HG02938 (cell line): ENCODE measurements at regions not wholly inside any gene's neighbourhood (a gene's known extent, or its start where the extent isn't known, plus 50 kb on each side); places are given as distances from the start of the nearest gene placed in this dataset.
"Not testable (repeated sequence)": the region's sequence is repeated elsewhere in the genome, so short reads cannot be mapped to it uniquely, and the experiment has no call there.

Experiments used
- ATAC-seq: cut with Tn5 transposase; IDR thresholded peaks from one replicate; pipeline ENCODE4 v1.9.1; 2021; ENCODE audit warnings: mild to moderate bottlenecking, moderate library complexity; ENCODE audit not compliant: unreplicated experiment

DNA sequence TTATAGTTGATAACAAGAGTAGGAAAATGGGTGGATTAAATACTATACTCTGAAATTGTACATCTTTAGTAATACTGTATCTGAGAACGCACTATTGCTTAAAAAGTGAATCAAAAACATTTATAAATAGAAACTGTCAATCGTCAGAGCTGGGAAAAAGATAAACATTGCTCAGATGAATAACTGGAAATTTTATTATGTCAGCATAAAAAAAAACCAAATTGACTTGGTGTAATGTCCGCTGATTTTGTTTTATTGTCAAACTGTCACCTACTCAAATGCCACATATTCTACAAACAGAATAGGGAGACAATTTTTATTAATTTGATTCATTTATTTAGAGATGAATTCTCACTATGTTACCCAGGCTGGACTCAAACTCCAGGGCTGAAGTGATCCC, 109.3 kb upstream of the TMTC1 start:
- no peak for ATAC-seq

DNA sequence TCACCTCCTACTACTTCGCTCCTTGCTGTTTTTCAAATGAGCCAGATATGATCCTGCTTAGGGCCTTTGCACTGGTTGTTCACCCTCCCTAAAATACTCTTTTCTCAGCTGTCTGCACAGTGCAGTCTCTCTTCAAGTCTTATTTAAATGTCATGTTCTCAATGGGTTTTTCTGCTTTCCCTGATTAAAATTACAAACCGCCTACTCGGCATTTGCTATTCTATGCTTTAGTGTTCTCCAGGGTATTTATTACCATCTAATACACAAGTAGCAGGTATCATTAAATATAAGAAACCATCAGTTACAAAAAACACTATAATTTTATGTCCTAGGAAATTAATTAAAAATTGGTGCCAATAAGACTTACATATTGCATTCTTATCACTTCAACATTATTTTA, 108.0 kb upstream of the TMTC1 start:
- no peak for ATAC-seq

DNA sequence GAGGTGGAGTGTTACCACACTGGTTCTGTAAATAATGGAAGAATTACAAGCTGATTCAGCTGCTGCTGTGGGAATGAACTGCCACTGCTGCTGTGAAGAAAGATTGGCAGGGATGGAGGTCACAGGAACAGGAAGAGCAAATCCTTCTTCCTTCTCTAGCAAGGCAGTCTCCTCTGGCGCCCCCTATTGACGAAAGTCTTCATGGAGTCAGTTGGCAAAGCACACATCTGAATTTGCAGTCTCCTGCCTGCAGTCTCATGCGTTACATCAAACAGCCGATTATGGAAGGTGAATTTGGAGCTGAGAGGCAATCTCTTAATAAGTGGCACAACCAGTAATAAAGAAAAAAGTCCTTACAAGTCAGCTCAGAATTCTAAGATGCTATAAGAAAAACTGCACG, 106.0 kb upstream of the TMTC1 start:
- ATAC-seq = no peak

DNA sequence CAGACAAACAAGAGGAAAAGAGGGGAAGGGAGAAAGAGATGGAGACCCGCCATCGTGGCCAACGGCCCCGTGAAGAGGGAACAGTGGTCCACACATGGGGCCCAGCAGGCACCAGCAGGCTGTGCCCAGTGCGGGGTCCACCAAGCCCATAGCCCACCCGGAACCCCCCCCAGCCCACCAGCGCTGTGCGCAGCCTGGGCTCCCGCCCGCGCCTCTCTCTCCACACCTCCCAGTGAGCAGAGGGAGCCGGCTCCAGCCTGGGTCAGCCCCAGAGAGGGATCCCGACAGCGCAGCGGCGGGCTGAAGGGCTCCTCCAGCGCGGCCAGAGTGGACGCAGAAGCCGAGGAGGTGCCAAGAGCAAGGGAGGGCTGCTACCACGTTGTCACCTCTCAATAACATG, 105.0 kb upstream of the TMTC1 start:
- ATAC-seq = no peak

DNA sequence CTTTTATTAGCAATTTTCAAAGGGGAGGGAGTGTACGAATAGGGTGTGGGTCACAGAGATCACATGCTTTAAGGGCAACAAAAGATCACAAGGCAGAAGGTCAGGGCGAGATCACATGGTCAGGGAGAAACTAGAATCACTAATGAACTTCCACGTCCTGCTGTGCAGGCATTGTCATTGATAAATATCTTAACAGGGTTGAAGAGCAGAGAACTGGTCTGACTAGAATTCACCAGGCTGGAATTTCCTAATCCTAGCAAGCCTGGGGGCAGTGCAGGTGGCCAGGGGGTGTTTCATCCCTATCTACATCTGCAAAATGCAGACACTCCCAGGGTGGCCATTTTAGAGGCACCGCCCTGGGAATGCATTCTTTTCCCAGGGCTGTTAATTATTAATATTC, 101.2 kb upstream of the TMTC1 start:
- ATAC-seq = not testable (repeated sequence)

DNA sequence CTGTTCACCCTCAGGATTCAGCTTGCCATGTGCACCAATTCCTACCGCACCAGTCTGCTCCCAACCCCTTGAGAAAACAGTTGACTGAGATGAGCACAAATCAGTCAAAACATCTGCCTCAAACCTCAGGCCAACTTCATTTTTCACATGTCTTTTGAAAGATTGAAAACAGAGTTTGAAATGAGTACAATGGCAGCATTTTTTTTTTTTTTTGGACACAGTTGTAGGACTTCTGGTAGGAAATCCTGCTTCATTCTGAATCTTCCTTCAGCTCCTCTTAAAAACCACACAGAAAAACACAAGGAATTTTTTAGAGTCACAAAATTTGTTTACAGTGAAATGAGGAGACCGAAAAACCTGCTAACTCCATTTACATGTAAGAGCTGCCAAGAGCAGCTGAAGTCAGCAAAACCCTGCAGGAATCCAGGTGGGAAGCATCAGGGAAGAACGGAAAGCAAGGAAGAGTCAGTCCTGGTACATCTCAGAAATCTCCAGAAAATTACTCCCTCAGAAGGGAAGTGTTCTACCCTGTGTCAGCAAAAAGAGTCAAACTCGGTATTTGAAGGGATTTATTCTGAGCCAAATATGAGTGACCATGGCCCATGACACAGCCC, 100.3 kb upstream of the TMTC1 start:
- ATAC-seq = no peak

DNA sequence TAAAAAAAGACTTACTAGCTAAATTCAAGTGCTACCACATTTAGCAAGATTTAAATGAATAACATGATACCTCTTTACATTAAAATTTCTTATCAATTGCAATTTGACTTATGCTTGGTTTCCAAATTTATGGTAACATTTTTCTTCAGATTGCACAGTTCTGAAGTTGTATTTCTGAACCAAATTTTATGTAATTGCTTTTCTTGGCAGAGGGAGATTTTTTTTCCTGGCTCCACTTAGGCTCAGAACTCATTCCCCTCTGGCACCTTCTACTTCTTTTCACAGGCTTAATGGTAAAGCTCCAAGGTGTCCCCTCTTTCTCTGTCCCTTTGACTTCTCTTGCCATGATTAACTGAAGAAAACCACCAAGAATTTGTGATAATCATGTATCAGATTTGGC, 99.8 kb upstream of the TMTC1 start:
- no peak for ATAC-seq

DNA sequence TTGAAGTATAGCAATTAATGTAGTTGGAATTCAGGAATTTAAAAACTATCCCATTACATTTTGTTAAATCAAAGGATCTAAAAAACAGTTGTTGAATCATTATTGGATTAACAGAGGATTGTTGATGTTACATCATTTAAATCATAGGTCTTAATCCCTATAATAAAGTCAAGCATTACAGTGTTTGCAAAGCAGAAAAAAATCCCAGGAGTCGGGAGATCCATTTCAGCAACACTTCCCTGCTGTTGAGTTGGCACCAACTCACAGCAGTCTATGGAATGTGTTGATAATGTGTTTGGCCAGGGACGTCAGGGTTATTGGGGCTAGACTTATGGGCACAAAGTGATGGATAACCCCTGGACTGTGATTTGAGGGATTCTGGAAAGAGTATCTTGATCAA, 99.1 kb upstream of the TMTC1 start:
- no peak for ATAC-seq

DNA sequence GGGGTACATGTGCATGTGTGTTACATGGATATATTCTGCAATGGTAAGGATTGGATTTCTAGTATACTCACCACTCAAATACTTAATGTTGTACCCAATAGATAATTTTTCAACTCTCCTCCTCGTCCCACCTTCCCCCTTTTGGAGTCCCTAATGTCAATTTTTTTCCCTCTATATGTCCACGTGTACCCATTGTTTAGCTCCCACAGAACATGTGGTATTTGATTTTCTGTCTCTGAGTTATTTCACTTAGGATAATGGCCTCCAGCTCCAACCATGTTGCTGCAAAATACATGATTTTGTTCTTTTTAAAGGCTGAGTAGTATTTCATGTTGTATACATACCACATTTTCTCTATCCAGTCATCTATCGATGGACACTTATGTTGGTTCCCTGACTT, 97.2 kb upstream of the TMTC1 start:
- ATAC-seq = no peak

DNA sequence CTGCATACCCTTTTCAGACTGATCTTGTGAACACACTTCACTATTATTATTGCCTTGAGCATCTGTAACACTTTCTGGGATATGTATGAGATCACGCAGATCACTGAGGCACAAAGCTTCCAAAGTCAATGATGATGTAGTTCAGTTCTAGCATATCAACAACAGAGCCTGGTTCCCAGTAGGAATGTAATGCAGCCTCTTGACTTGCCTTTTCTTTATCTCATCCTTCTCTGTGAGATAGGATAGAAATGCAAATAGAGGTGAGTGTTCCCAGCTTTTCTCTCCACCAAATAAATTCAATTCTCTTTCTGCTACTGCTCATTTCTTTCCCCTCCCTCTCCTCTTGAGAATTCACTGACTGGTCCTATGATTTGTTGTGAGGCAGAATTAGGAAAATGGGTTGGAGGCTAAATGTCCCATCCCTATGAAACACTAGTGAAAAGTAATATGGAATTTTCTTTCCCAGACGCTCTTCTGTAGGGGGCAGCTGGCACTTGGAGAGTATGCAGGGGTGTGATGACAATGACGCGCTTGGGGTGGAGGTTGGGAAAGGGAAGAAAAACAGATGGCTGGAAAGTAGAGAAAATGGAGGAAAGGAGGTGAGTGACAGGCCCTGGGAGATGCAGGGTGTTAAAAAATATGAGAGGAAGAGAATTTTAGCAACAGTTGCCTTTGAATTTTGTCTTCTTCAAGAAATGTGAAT, 96.0 kb upstream of the TMTC1 start:
- ATAC-seq = no peak

DNA sequence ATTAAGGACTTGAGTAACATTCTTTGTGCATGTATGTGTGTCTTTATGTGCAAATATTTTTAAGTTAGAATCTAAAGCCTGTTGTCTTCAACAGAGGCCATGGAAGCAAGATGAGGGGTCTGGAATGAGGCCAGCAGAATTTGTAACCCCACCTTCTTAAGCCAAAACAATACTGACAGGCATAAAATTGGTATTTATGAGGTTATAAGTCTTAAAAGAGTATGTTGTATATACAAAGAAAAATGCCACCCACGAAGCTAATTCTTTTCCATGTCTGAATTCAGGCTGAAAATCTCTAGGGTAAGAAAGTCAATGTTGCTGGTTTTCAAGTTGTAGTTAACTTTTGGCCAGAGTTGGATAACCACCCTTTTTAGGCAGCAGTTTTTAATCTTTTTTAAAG, 86.2 kb upstream of the TMTC1 start:
- no peak for ATAC-seq

DNA sequence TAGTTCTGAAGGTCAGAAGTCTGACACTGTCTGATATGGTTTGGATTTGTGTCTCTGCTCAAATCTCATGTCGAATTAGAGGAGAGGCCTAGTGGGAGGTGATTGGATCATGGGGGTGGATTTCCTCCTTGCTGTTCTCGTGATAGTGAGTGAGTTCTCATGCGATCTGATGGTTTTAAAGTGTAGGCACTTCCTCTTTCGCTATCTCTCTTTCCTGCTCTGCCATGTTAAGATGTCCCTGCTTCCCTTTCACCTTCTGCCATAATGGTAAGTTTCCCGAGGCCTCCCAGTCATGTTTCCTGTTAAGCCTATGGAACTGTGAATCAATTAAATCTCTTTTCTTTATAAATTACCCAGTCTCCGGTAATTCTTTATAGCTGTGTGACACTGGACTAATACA, 84.1 kb upstream of the TMTC1 start:
- no peak for ATAC-seq

DNA sequence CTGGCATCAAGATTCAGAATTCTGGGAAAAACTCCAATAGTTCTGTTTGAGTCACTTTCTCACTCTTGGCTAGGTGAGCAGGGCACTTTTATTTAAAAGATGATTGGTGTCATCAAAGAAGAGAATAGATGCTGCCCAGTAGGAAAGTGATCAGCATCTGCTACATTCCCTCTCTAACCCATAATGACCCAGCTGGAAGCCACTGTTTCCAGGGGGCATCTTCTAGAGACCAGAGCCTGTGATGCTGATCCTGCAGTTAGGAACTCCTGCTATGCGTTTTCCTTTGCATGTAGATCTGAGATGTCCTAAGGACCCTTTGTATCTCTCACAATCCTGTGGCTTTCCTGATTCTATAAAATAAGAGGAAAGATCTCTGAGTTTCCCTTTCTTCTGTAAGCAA, 79.9 kb upstream of the TMTC1 start:
- no peak for ATAC-seq

DNA sequence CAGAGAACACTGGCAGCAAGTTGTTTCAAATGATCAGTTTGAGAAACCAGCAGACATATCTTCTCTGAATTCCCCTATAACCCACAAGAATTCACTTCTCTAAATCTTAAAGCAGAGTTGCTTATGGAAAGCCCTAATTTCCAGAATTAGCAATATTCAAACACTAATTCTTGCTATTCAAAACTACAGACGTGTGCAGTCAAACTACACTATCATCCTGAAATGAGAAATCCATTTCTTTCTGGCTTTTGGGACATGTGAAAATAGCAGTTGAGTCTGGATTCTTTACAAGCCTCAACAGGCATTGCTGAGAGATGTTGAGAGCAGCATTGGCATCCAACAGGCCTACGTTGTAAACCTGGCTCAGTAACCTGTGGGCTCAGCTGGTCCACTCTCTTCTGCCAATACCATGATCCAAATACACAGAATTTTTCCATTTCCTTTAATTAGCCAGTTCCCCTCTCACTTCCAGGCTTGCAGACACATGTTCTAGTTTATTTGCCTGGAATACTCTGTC, 74.6 kb upstream of the TMTC1 start:
- ATAC-seq = no peak

DNA sequence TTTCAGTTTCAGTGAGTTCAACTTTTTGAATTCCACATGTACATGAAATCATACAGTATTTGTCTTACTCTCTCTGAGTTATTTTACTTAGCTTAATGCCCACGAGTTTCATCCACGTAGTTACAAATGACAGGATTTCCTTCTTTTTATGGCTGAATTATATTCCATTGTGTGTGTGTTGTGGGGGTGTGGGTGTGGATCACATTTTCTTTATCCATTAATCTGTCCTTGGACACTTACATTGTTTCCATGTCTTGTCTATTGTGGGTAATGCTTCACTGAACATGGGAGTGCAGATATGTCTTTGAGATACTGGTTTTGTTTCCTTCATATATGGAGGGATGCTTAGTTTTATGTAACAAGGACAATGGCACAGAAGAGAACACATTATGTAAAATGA, 63.5 kb upstream of the TMTC1 start:
- no peak for ATAC-seq

DNA sequence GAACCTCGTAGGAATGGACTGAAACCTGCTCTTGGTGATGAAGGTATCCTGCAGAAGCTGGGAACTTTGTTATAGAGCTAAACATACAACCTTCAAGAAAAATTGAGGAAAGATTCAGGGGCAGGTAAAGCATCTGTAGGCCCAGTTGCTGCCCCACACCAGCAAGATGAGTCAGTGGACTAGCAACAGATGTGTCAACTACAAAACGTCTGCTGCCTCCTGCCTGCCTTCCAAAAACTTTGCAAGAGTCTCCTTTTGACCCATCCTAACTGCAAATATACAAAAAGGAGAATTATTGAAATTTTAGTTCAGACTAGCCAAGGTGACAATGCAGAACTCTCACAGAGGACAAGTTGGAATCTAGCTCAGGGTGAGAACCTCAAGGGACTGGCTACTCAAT, 60.9 kb upstream of the TMTC1 start:
- ATAC-seq = no peak

DNA sequence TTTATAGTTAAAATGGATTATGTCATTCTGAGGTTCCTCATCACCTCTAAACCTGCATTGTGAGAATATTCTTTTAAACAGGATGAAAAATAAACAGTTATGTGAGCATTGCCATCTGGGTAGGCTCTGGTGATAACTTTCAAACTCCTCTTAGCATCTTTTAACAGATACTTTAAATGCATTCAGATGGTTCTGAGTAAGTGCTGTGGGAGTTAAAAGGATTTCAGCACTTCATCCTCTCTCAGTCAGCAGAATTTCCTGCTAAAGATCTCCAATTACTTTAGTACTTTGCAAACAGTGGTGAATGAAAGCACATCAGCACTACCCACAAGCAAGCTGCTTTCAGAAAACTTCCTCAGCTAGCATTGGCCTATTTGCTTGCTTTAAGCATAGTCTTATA, 59.3 kb upstream of the TMTC1 start:
- ATAC-seq = no peak

DNA sequence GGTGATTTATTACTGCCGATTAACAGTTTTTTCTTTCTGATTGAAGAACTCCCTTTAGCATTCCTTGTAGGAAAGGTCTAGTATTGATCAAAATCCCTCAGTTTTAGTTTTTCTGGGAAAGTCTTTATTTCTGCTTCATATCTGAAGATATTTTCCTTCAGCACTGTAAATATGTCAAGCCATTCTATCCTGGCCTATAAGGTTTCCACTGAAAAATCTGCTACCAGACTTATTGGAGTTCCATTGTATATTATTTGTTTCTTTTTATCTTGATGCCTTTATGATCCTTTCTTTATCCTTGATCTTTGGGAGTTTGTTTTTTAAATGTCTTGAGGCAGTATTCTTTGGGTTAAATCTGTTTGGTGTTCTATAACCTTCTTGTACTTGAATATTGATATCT, 55.0 kb upstream of the TMTC1 start:
- no peak for ATAC-seq
